GM19467 (cell line): ENCODE measurements at regions not wholly inside any gene's neighbourhood (a gene's known extent, or its start where the extent isn't known, plus 50 kb on each side); places are given as distances from the start of the nearest gene placed in this dataset.

Source experiments
- ATAC-seq: cut with Tn5 transposase; IDR thresholded peaks from one replicate; pipeline ENCODE4 v1.9.1; 2021; ENCODE audit warnings: mild to moderate bottlenecking, moderate library complexity; ENCODE audit not compliant: unreplicated experiment

DNA sequence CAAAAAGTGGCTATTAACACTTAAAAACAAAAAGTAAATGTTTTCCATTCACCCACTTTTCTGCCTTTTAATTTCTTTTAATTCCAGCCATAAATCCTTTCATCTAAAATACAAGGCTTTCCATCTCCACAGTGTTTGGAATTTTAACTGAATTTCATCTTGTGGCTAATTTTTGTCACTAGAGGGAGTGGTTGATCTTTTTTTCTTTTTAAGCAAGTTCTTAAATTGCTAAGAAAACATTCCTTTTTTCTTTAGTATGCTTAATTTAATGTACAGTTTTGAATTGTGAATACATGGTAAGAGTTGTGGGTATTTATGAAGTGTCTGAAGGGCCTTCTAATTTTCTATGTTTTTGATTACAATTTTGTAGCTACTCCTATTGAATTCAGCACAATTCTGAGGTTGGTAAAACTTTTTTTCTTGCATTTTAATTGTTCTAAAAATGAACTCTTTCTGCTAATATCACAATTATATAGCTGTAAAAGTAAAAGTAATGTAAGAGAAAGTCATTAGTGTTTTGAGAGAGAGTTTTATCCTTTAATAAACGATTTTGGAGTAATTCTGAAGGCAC lies 54.9 kb upstream of the ANK3 start:
- no peak for ATAC-seq

DNA sequence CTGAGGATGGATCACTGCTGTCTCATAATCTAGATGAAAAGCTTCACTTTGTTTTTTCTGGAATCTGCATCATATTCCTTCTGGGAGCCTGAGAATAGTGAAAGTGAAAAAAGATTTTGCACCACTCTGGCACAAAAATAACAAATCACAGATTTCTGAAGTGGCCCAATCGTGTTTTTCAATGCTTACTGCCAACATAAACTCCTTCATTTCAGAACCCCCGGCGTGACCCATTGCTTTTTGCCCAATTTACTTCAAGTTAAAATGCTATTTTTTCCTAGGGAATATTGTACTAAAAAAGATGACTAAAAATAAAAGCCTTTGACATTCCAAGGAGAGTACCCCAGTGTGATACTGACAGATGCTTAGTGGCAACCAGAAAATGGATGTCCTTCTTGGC lies 53.7 kb upstream of the ANK3 start:
- ATAC-seq = no peak

DNA sequence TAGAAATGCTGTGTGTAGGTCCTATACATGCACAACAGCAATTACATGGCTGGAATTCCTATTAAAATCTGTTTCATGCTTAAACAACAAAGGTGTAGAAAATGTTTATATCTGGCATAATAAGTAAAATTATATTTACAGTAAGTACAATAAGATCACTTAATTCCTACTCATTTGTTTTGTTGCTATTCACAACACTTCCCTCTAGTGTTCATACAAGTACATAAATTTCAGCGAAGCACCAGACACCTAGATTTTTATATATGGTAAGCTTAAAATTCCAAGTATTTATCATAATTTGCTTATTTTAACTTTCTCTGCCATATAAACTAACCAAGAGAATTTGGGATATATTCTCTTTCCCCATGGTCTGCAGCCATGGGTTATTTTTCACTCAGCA lies 51.8 kb upstream of the ANK3 start:
- no peak for ATAC-seq

DNA sequence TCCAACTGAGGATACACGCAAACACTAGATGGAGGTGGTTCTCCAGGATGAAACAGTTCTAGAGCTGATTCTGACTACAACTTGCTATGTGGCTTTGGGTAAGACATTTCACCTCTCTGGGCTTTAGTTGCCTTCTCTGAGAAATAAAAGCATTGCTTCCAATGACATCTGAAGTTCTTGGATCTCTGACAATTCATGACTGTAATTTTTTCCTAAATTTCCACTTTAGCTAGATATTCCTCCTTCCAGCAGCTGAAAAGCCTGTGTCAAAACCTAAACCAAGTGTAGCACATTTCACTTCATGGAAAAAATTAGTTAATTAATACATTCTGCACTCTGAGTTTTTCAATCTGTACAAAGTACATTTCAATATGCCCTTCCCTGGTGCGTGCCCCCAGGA lies 50.0 kb upstream of the ANK3 start:
- ATAC-seq = no peak
